ENCODE measurements at regions not wholly inside any gene's neighbourhood (a gene's known extent, or its start where the extent isn't known, plus 50 kb on each side); places are given as distances from the start of the nearest gene placed in this dataset.

DNA sequence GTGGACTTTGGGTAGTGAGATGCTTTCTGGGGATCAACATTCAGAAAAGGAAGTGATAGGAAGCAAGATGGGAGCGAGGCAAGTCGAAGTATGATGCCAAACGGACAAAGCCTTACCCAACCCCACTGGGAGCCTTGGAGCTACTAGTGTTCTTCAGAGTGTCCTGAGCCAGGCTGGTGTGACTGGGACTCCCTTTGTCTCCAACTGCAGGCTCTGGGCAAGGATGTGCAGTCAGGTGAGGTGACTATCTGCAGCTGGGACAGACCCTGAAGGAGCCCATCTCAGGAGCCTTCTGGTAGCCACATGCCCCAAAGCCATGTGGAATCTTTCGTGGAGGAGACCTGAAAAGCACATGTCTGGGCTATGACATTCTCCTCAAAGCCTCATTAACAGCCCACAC is 360.6 kb downstream of the MTRR start:
- no peak overlapping the region for H3K27ac Mint-ChIP-seq
- no peak overlapping the region for H3K4me3 Mint-ChIP-seq
- H3K36me3 Mint-ChIP-seq, result peaks cover 7% of the 10 kb centered on the region
- no peak overlapping the region for H3K4me3 ChIP-seq (ENCODE audit: low read length)
- no peaks in the 10 kb centered on the region for H3K27me3 Mint-ChIP-seq (ENCODE audit: low read depth in 2 of 2)
- H3K27ac ChIP-seq (ENCODE audit: low read length), result no peak overlapping the region
- TF ChIP-seq, protein P1, sequence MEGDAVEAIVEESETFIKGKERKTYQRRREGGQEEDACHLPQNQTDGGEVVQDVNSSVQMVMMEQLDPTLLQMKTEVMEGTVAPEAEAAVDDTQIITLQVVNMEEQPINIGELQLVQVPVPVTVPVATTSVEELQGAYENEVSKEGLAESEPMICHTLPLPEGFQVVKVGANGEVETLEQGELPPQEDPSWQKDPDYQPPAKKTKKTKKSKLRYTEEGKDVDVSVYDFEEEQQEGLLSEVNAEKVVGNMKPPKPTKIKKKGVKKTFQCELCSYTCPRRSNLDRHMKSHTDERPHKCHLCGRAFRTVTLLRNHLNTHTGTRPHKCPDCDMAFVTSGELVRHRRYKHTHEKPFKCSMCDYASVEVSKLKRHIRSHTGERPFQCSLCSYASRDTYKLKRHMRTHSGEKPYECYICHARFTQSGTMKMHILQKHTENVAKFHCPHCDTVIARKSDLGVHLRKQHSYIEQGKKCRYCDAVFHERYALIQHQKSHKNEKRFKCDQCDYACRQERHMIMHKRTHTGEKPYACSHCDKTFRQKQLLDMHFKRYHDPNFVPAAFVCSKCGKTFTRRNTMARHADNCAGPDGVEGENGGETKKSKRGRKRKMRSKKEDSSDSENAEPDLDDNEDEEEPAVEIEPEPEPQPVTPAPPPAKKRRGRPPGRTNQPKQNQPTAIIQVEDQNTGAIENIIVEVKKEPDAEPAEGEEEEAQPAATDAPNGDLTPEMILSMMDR (IDR thresholded peaks at IDR 0.05), result no peak
- intact Hi-C loops (cut with micrococcal nuclease), result no loop called here
- H3K9me3 ChIP-seq (ENCODE audit: control insufficient read depth, insufficient read depth, low read length), result peaks cover 4% of the 10 kb centered on the region
- H3K9me3 Mint-ChIP-seq, result peaks cover 13% of the 10 kb centered on the region in 2 donors
- no peaks in the 10 kb centered on the region for H3K4me1 Mint-ChIP-seq
- DNase-seq (no peak), ATAC-seq (peak in 1 of 3 donors; percentile 35)
- no peaks in the 10 kb centered on the region for H3K36me3 ChIP-seq (ENCODE audit: control insufficient read depth, insufficient read depth, low read length)
- no peaks in the 10 kb centered on the region for H3K27me3 ChIP-seq (ENCODE audit: control insufficient read depth, insufficient read depth, low read length)
- no peaks in the 10 kb centered on the region for H3K4me1 ChIP-seq (ENCODE audit: control insufficient read depth, insufficient read depth, low read length)
- 83% methylated on average over 4 of the region's 4 CpGs for WGBS (ENCODE audit: insufficient coverage)

DNA sequence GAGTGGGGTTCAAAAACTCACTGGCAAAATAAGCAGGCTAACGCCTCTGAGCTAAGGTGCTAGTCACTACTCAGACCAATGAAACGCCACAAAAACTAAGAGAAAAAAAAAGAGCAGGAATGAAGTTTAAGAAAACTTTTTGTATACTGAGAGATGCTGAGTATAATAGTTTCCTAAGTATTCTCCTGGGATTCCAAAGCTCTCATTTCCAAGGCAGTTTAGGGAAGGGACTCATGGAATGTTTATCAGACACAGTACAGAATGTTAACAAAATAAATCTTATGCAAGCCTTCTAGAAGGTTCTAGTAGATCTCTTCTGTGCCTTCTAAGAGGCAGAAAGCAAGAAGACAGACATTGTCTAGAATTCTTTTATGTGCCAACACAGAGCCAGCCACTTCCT is 361.9 kb downstream of the MTRR start:
- Histone ChIP-seq H3K4me1 (ENCODE audit: control insufficient read depth, insufficient read depth, low read length) (no peaks in the 10 kb centered on the region), H3K9me3 (ENCODE audit: control insufficient read depth, insufficient read depth, low read length) (peaks cover 4% of the 10 kb centered on the region), H3K27me3 (ENCODE audit: control insufficient read depth, insufficient read depth, low read length) (no peaks in the 10 kb centered on the region), H3K36me3 (ENCODE audit: control insufficient read depth, insufficient read depth, low read length) (no peaks in the 10 kb centered on the region), H3K4me3 (ENCODE audit: low read length) (no peak overlapping the region), H3K27ac (ENCODE audit: low read length) (no peak overlapping the region)
- H3K4me1 Mint-ChIP-seq, result no peaks in the 10 kb centered on the region
- TF ChIP-seq, protein P1 (IDR thresholded peaks at IDR 0.05), result no peak
- no peak overlapping the region for H3K27ac Mint-ChIP-seq
- H3K9me3 Mint-ChIP-seq, result peaks cover 17 to 19% of the 10 kb centered on the region in 2 donors
- WGBS (ENCODE audit: insufficient coverage), result 88% methylated on average over 2 of the region's 2 CpGs
- peaks cover 7% of the 10 kb centered on the region for H3K36me3 Mint-ChIP-seq
- DNase-seq (no peak), ATAC-seq (no peak)
- intact Hi-C loops (cut with micrococcal nuclease), result no loop called here
- H3K27me3 Mint-ChIP-seq (ENCODE audit: low read depth in 2 of 2), result no peaks in the 10 kb centered on the region
- no peak overlapping the region for H3K4me3 Mint-ChIP-seq

DNA sequence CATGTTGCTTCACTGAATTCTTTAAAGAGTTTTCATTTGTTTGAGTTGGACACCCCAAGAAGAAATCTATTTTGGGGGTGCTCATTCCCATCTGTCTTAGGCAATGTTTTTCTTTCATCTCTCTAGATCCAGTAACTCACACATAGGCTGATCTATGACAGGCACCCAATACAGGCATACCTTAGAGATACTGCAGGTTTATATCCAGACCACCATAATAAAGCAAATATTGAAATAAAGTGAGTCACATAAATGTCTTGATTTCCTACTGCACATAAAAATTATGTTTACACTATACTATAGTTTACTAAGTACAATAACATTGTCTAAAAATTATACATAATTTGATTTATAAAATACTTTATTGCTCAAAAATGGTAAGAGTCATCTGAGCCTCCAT is 364.5 kb downstream of the MTRR start:
- Mint-ChIP-seq H3K27me3 (ENCODE audit: low read depth in 2 of 2) (no peaks in the 10 kb centered on the region), H3K9me3 (peaks cover 15 to 16% of the 10 kb centered on the region in 2 donors), H3K36me3 (peaks cover 2% of the 10 kb centered on the region), H3K27ac (no peak overlapping the region), H3K4me3 (no peak overlapping the region), H3K4me1 (no peaks in the 10 kb centered on the region)
- H3K27ac ChIP-seq (ENCODE audit: low read length), result no peak overlapping the region
- H3K4me1 ChIP-seq (ENCODE audit: control insufficient read depth, insufficient read depth, low read length), result no peaks in the 10 kb centered on the region
- intact Hi-C loops (cut with micrococcal nuclease), result no loop called here
- TF ChIP-seq, protein P1 (IDR thresholded peaks at IDR 0.05), result no peak
- no peaks in the 10 kb centered on the region for H3K36me3 ChIP-seq (ENCODE audit: control insufficient read depth, insufficient read depth, low read length)
- no peaks in the 10 kb centered on the region for H3K27me3 ChIP-seq (ENCODE audit: control insufficient read depth, insufficient read depth, low read length)
- H3K4me3 ChIP-seq (ENCODE audit: low read length), result no peak overlapping the region
- DNase-seq (no peak), ATAC-seq (no peak)
- peaks cover 4% of the 10 kb centered on the region for H3K9me3 ChIP-seq (ENCODE audit: control insufficient read depth, insufficient read depth, low read length)

DNA sequence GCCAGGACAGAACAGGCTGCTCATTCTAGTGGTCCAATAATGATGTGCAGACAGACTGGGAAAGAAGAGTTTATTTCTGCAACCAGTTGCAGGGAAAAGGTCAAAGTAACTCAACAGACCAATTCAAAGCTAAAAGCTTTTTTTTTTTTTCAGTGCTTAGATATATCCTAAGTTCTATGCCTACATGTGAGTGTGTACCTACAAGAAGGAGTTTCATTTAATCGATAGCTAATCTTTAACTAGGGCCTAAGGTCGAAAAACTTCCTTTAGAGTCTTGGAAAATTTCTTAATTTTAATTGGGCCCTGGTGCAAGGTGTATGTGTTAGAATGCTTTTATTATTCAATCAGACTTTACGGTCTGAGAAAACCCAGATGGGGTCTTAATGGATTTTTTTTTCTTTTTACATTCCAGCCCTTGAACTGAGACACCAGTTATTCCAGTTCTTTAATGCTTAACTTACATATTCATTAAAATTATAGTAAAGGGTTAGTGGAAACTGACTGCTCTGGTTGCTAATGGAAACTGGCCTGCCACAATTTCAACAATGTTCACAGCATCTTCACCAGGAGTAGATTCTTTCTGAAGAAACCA is 365.3 kb downstream of the MTRR start:
- TF ChIP-seq, protein P1 (IDR thresholded peaks at IDR 0.05), result no peak
- no peaks in the 10 kb centered on the region for H3K27me3 ChIP-seq (ENCODE audit: control insufficient read depth, insufficient read depth, low read length)
- no peak overlapping the region for H3K4me3 Mint-ChIP-seq
- no peaks in the 10 kb centered on the region for H3K27me3 Mint-ChIP-seq (ENCODE audit: low read depth in 2 of 2)
- no peaks in the 10 kb centered on the region for H3K4me1 ChIP-seq (ENCODE audit: control insufficient read depth, insufficient read depth, low read length)
- H3K27ac ChIP-seq (ENCODE audit: low read length), result no peak overlapping the region
- no peaks in the 10 kb centered on the region for H3K4me1 Mint-ChIP-seq
- DNase-seq, result no peak
- 71% methylated on average over 2 of the region's 3 CpGs for WGBS (ENCODE audit: insufficient coverage)
- H3K36me3 ChIP-seq (ENCODE audit: control insufficient read depth, insufficient read depth, low read length), result no peaks in the 10 kb centered on the region
- no peak for ATAC-seq
- H3K4me3 ChIP-seq (ENCODE audit: low read length), result no peak overlapping the region
- intact Hi-C loops (cut with micrococcal nuclease), result no loop called here
- H3K27ac Mint-ChIP-seq, result no peak overlapping the region
- peaks cover 4% of the 10 kb centered on the region for H3K9me3 ChIP-seq (ENCODE audit: control insufficient read depth, insufficient read depth, low read length)
- H3K36me3 Mint-ChIP-seq, result no peaks in the 10 kb centered on the region
- H3K9me3 Mint-ChIP-seq, result peaks cover 13 to 15% of the 10 kb centered on the region in 2 donors

All from natural killer cell (primary cell).